ENCODE measurements at regions not wholly inside any gene's neighbourhood (a gene's known extent, or its start where the extent isn't known, plus 50 kb on each side); places are given as distances from the start of the nearest gene placed in this dataset.
A peak's percentile ranks its signal among the peaks of the same experiment; 100 is the strongest.

- no peak overlapping the region for H3K27ac ChIP-seq
- no peak for TF ChIP-seq CTCF (conservative IDR thresholded peaks at IDR 0.05; ENCODE audit: low read depth)
- POLR2A ChIA-PET (ENCODE audit: low non-redundant PET), result no interaction called here
- peak; percentile 12 for DNase-seq (ENCODE audit: low spot score)
- CTCF ChIA-PET, result no interaction called here
Observed at GRCh38 chr19:31418055-31418454, 68.8 kb upstream of the TSHZ3 start.

- no peak for TF ChIP-seq CTCF (conservative IDR thresholded peaks at IDR 0.05; ENCODE audit: low read depth)
- no peak for DNase-seq (ENCODE audit: low spot score)
- POLR2A ChIA-PET (ENCODE audit: low non-redundant PET), result no interaction called here
Observed at GRCh38 chr19:31418692-31419430, 69.6 kb upstream of the TSHZ3 start.

GRCh38 chr19:31419871-31420445 is 70.7 kb upstream of the TSHZ3 start:
- ChIA-PET CTCF (no interaction called here), POLR2A (ENCODE audit: low non-redundant PET) (no interaction called here)
- no peak for DNase-seq (ENCODE audit: low spot score)
- H3K27ac ChIP-seq, result no peak overlapping the region
- TF ChIP-seq CTCF (conservative IDR thresholded peaks at IDR 0.05; ENCODE audit: low read depth), result no peak

More at GRCh38 chr19:31418692-31419430, 69.6 kb upstream of the TSHZ3 start:
- CTCF ChIA-PET, result no interaction called here
- no peak overlapping the region for H3K27ac ChIP-seq

- DNase-seq (ENCODE audit: low spot score), result no peak
- ChIA-PET POLR2A (ENCODE audit: low non-redundant PET) (no interaction called here), CTCF (no interaction called here)
- no peak overlapping the region for H3K27ac ChIP-seq
- TF ChIP-seq CTCF (conservative IDR thresholded peaks at IDR 0.05; ENCODE audit: low read depth), result no peak
Observed at GRCh38 chr19:31421082-31421481, 71.8 kb upstream of the TSHZ3 start.

GRCh38 chr19:31421856-31422255 is 72.6 kb upstream of the TSHZ3 start:
- DNase-seq (ENCODE audit: low spot score), result no peak
- POLR2A ChIA-PET (ENCODE audit: low non-redundant PET), result no interaction called here
- no peak for TF ChIP-seq CTCF (conservative IDR thresholded peaks at IDR 0.05; ENCODE audit: low read depth)
- no peak overlapping the region for H3K27ac ChIP-seq
- CTCF ChIA-PET, result no interaction called here

GRCh38 chr19:31423896-31424295 is 74.7 kb upstream of the TSHZ3 start:
- DNase-seq (ENCODE audit: low spot score), result no peak
- H3K27ac ChIP-seq, result no peak overlapping the region
- no peak for TF ChIP-seq CTCF (conservative IDR thresholded peaks at IDR 0.05; ENCODE audit: low read depth)
- ChIA-PET CTCF (no interaction called here), POLR2A (ENCODE audit: low non-redundant PET) (no interaction called here)
